ENCODE measurements at regions not wholly inside any gene's neighbourhood (a gene's known extent, or its start where the extent isn't known, plus 50 kb on each side); places are given as distances from the start of the nearest gene placed in this dataset.
"Not testable (repeated sequence)": the region's sequence is repeated elsewhere in the genome, so short reads cannot be mapped to it uniquely, and the experiment has no call there.

DNA sequence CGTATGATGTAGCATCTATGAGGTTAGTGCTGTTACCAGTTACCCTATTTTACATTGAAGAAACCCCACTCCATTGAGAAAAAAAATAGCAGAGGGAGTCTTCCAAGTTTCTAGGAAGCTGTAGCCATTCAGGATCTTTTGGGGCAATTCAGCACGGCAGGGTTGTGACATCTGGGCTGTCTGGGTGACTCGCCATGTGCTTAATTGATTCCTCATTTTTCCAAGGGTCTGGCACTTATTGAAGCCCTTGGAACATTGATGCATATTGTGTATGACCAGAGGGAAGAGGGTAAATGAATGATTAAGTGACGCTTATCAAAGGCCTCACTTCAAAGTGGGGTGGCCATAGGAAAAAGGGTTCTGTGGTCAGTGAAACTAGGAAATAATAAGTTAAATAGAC is 248.7 kb downstream of the ARHGAP12 start:
- DNase-seq: no peak

- no peak for DNase-seq
These were observed 249.8 kb downstream of the ARHGAP12 start for GRCh38 chr10:31678575-31679516.

DNA sequence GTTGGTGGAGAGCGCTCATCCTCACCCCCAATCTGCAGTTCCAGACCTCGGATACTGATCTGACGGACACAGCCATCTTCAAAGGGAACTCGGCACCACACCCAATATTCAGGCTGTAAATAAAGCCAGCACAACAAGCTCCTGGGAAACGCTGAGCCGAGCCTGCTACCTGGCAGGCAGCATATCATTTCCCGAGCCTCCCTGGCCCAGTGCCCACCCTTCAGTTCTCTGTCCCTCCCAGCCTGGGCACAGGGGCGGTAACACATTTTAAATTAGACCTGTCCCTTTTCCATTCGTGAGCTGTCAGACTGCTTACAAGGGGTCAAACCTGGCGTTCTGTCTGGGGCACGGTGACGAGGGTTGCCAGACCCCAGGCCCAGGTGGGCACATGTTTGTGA is 250.5 kb downstream of the ARHGAP12 start:
- peak; percentile 38 for DNase-seq

GRCh38 chr10:31677195-31678138 is 251.2 kb downstream of the ARHGAP12 start:
- peak; percentile 60 for DNase-seq

DNA sequence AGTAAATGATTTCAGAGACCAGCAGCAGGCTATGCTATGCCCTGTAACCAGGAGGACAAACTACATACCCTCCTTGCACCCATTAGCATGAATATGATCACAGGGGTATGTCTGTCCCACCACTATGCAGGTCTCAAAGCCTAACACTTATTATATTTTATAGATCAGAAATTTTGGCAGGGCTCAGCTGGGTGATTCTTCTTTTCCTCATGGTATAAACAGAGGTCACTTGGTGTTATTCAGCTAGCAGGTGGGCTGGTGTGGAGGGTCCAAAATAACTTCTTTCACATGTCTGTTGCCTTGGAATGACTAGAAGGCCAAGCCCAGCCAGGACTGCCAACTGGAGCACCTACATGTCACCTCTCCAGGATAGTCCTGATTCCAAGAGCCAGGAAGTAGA is 252.9 kb downstream of the ARHGAP12 start:
- no peak for DNase-seq

DNA sequence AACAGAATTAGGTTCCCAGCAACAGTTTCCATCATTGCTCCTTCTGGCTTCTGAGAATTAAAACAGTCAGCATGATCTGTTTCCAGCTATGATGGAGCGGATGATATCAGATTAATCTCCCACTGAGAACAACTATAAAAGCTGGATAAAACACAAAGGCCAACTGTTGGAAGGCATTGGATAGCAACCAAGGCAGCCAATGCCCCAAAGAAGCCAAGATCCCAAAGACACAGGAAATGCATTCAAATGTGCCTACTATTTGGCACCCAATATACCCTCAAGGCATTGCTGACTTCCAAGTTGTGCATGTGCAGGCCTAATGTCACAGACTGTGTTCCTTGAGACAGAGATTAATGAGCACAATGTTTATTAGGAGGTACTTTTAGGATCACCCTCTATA is 259.3 kb downstream of the ARHGAP12 start:
- no peak for DNase-seq

DNA sequence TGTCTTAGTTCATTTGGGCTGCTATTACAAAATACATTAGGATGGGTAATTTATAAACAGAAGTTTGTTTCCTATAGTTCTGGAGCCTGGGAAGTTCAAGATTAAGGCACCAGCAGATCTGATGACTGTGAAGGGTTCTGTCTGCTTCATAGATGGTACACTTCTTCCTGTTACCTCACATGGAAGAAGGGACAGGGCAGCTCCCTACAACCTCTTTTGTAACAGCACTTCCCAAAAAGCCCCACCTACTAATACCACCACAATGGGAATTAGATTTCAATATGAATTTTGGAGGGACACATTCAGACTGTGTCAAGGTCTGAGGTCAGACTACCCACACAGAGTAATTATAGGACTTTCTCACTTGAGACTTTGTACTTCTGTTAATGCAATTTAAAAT is 260.3 kb downstream of the ARHGAP12 start:
- DNase-seq: no peak

DNA sequence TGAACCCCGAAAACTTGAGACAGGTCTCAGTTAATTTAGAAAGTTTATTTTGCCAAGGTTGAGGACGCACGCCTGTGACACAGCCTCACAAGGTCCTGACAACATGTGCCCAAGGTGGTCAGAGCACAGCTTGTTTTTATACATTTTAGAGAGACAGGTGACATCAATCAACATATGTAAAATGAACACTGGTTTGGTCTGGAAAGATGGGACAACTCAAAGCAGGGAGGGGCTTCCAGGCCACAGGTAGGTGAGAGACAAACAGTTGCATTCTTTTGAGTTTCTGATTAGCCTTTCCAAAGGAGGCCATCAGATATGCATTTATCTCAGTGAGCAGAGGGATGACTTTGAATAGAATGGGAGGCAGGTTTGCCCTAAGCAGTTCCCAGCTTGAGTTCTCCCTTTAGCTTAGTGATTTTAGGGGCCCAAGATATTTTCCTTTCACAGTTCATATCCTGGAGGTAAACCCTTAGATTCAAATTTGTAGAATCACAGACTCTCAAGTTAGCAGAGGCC is 262.8 kb downstream of the ARHGAP12 start:
- not testable (repeated sequence) for DNase-seq

DNA sequence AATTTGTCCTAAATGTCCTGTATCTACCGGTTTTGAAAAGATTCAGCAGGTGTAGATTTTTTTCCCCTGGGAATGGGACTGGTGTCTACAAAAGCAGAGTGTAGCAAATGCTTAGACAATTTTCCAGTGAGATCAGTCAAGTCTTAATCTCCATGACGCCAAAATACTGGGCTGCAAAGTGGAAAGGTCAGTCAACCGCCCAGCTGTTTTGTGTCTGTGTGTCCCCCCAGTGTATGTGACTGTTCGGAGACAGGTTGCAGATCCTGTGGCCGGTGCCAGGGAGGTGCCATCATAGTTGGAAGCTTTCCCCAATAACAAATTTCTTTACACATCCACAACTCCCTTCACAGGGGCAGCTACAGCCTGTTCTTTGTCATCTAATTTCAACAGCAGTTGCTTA is 263.8 kb downstream of the ARHGAP12 start:
- no peak for DNase-seq

DNA sequence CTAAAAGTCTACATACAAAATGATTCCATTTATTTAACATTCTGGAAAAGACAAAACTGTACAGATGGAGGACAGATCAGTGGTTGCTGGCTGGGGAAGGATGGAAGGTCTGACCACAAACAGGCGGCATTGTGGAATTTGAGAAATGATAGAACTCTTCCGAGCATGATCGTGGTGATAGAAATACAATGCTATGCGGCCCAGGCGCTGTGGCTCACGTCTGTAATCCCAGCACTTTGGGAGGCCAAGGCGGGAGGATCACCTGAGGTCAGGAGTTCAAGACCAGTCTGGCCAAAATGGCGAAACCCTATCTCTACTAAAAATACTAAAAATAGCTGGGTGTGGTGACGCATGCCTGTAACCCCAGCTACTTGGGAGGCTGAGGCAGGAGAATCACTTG is 264.6 kb downstream of the ARHGAP12 start:
- not testable (repeated sequence) for DNase-seq

DNA sequence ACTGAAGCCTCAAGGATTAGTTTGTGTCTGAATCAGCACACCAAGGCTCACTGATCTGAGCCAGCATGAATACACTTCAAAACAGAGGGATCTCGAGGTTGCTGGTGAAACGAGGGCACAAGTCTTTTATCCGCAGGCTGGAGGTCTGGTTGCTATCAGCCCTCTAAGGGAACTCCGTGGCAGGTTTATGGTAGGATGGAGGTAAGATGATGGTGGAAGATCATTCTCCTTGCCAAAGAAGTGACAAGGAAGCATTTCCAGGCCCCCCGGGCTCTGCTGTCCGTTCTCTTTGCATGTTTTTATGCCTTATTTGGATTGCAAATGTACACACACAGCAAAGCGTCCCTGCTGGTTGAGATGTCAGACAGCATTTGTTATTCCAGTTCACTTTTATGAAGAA is 268.3 kb downstream of the ARHGAP12 start:
- no peak for DNase-seq

DNA sequence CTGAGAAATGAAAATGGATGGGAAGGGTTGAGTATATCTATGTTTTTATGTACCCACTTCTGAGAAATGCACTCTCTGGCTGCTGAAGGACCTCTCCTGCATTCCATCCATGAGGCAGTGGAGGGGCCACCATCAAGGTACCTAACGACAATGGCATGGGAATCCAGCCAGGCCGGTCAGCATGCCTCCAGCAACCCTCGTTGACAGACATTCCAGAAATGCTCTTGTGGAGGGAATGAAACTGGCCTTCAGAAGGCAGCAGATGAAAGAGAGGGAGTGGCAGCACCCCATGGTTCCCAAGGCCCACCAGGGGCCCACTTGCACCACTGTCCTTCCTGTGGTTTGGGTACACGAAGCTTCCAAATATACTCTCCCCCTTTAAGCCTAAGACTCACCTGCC is 269.0 kb downstream of the ARHGAP12 start:
- DNase-seq: no peak

GRCh38 chr10:31657434-31657872 is 271.2 kb downstream of the ARHGAP12 start:
- DNase-seq: no peak

- DNase-seq: no peak
These were observed 271.7 kb downstream of the ARHGAP12 start for GRCh38 chr10:31656851-31657433.

GRCh38 chr10:31652038-31652437 is 276.6 kb downstream of the ARHGAP12 start:
- DNase-seq: no peak

DNA sequence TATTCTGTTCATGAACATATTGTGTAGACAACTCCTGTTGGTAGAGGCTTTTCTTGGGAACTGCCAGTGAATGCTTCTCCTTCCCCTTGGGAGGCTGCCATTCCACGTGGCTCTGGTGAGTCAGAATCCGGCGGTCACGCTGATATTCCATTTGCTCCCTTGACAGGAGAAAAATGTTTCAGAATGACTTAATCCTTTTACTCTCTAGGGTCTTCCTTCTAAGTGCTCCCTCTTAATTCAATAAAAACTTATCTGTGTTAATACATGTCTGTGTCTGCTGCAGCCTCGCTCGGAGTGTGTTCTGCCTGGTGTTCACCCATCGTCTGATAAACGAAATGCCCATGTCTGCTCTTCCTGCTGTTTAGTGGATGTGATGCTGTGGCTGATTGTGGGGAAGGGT is 278.6 kb downstream of the ARHGAP12 start:
- DNase-seq: no peak

DNA sequence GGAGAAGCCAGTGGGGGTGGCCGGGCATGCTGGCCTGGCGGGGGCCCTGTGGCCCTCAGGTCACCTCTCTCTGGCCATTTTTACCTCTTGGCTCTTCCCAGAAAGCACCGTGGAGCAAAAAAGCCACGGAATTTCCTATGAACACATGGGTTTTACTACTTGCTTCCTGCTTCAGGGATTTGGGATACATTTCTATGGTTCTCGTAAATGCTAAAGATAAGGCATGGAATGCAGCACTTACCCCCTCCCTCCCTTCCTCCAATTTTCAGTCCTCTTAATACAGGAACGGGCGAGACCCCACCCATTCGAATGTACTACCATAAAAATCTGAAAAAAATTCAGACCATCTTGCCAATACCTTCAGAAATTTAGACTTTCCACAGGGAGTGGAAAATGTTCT is 279.7 kb downstream of the ARHGAP12 start:
- DNase-seq: no peak

DNA sequence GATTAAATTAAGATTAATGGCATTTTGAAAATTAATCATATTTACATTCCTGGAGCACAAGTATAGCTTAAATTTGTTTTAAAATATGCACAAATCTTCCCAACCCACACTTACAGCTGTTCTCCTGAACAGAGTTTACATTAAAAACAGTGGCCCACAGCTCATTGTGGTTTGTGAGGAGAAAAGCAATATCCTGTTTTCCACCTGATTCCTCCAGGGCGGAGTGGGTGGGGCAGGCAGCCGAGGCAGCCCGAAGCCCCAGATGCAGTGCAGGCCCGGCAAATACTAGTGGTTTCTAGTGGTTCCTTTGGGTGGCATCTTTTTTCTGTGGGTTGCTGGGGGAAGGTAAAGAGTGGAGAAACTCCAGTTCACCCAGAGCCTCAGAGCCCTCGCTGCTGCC is 280.8 kb downstream of the ARHGAP12 start:
- no peak for DNase-seq

- DNase-seq: no peak
These were observed 282.1 kb downstream of the ARHGAP12 start for GRCh38 chr10:31646519-31646918.

DNA sequence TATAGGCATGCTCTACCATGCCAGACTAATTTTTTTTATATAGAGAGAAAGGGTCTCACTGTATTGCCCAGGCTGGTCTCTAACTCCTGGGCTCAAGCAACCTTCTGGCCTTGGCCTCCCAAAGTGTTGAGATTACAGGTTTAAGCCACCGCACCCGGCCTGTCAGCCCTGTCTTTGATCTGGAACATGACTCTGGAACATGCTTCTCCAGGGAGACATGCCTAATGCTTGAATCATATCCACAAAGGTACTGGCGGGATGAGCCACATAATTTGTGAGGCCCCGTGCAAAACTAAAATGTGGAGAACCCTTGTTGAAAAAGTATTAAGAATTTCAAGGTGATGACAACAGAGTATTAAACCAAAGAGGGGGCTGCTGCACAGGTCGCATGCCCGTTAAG is 282.8 kb downstream of the ARHGAP12 start:
- DNase-seq: no peak

- no peak for DNase-seq
These were observed 283.5 kb downstream of the ARHGAP12 start for GRCh38 chr10:31644931-31645633.

DNA sequence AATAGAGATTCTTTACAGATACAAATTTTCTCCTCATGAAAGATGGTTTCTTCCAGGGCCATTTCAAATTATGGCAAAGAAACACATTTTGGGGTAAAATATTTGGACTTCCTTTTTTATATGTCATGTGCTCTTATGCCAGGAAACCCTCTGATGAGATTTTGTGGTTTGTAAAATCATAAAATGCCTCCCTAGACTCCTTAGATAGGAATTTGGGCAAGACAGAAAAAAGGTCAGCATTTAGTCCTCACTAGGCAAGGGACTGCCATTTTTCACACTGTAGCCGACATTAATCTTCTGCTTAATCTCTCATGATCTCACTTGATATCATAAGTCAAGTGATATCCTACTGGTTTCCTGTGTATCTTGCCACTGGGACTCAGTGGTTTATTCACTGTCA is 286.4 kb downstream of the ARHGAP12 start:
- no peak for DNase-seq

Data from NCI-H146 (cell line).